GM11168 (cell line): ENCODE measurements at regions not wholly inside any gene's neighbourhood (a gene's known extent, or its start where the extent isn't known, plus 50 kb on each side); places are given as distances from the start of the nearest gene placed in this dataset.

Source experiments
- in situ Hi-C: fragments of 300-500 bp; cut with MboI; formaldehyde crosslinking; loops from one replicate; pipeline ENCODE4 v1.12.0; 2022; ENCODE audit warnings: low sequenced_read_pairs; ENCODE audit not compliant: unreplicated experiment

DNA sequence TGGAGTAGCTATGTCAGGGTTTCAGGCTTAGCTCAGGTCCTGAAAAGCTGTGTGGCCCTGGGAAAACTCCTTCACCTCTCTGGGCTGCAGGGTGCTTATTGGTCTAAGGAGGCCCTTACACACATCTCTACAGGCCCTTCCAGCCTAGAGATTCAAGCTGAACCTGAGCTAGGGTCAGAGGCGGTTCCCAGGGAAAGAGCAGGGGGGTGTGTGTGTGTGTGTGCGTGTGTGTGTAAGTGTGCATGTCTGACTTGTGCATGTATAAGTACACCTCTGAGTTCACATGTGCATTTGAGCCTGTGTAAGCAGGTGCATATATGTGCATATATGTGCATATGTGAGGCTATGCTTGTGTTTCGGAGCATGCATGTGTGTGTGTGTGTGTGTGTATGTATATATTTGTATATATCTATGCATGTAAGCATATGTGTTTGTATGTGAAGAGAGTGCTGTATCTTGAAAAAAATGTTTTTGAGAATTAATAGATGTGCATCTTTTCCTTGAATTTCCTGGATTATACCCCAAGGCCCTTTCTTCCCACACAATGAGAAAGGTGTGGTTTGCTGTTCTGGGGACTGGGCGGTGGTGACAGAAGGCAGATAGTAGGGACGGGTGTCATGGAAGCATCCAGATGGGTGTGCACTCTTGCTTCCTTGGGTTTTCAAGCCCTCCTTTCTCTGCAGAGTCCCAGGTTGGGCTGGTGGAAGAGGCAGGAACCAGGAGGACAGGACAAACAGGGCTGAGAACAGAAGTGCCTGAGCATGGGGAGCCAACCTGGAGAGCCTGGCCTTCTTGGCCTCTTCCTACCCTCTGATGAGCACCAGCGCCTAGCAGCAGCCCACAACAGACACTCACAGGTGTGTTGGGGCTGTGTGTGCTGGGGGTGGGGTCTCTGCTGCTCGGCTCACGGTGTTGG lies 150.3 kb upstream of the TSHZ3 start:
- in situ Hi-C loops, result no loop called here

GRCh38 chr19:31500197-31500830 lies 151.1 kb upstream of the TSHZ3 start:
- in situ Hi-C loops, result no loop called here

DNA sequence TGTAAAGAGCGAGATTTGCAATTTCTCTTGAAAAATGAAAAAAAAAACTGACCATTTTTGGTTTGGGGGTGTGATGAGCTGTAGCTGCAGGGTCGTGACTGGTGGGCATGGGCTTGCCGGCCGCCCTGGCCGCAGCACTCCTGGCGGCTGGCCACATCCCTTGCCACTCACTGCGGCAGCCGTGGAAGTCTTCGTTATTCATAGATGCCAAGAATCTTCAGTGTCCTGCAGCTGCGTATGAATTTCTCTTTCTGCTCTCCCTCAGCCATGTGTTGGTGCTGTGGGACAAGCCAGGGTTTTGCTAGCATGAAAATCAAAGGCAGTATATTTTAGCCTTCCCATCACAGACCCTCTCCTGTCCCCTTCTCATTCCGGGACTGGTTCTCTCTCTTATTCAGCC lies 151.7 kb upstream of the TSHZ3 start:
- in situ Hi-C loops, result no loop called here

- in situ Hi-C loops, result no loop called here
Measured at GRCh38 chr19:31501427-31502195, 152.4 kb upstream of the TSHZ3 start.

GRCh38 chr19:31502536-31503170 lies 153.4 kb upstream of the TSHZ3 start:
- in situ Hi-C loops, result no loop called here

GRCh38 chr19:31503211-31503610 lies 154.0 kb upstream of the TSHZ3 start:
- in situ Hi-C loops, result no loop called here

- in situ Hi-C loops, result no loop called here
Measured at GRCh38 chr19:31504221-31504620, 155.0 kb upstream of the TSHZ3 start.

DNA sequence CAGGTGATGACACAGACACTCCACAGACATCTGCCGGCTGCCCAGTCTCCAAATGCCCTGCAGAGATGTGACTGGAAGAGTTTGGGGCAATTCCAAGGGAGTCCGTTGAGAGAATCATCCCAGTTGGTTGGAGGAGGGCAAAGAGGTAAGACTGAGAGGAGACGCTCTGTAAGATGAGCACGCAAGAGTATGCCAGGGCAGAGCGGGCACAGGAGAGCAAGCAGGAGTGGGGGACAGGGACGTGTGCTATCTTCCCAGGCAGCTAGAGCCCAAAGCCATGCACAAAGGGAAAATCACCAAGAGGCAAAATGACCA lies 156.3 kb upstream of the TSHZ3 start:
- in situ Hi-C loops, result no loop called here

DNA sequence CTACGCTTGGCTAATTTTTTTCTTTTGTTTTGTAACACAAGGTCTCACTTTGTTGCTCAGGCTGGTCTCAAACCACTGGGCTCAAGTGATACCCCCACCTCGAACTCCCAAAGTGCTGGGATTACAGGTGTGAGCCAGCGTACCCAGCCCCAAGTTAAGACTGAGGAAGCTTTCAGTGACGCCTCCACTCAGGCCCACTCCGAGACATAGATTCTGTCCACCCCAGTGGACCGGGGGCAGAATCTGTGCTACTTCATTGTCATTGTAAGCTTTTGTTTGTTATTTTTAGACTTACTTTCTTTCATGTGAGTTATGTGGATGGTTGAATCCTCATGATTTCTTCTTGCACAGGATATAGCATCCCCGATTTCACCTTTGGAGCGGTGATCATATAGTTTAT lies 156.9 kb upstream of the TSHZ3 start:
- in situ Hi-C loops, result no loop called here

GRCh38 chr19:31510635-31511034 lies 161.4 kb upstream of the TSHZ3 start:
- in situ Hi-C loops, result no loop called here

- in situ Hi-C loops, result no loop called here
Measured at GRCh38 chr19:31511098-31511497, 161.9 kb upstream of the TSHZ3 start.

DNA sequence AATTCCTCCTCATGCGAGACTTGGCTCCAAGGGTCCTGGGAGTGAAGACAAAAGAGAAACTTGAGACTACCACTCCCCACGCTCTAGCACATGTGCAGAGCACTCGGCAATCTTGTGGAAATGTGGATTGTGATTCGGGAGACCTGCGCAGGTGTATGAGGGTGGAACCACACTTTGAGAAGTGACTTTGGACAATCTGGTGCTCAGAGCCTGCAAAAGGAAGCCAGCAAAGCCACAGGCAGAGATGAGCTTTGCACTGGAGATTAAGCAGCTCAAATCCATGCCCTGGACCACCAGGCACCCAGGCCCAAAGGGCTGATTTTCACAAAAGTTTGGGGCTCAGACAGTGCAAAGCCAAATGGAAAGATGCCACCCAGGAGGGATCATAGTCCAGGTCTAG lies 162.5 kb upstream of the TSHZ3 start:
- in situ Hi-C loops, result no loop called here

DNA sequence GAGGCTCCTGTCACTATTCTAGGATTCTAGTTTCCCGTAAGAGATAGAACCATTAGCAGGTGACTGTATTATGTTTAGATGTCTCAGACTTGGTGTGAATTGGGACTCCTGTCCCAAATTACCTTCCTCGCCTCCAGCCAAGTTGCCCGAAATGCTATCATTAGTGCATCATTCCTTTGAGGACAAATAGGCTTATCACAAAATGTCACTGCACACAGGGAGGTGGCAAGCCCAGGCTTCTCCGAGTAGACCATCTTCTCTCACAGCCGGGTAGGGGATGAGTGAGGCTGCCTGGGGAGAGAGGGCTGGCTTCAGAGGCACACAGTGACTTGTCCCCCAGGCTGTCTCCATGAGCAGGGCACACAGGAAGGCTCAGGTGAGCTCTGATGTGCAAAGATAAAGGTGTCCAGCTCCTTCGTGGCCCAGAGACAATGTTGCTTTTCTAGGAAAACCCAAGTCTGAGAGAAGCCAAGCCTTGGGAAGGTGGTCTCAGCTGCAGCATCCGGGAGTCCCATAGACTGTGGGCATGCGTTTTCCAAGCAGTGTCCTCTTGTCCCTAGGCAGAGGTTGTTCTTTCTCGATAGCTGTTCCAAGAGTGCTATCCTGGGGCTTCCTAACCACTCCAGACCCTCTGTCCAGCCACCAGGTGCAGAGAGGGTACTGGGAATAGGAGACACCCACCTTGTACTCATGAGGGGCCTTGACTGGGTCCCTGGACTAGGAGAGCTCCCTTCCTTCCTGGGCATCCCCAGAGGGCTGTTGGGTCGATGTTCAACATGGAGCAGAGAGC lies 163.1 kb upstream of the TSHZ3 start:
- in situ Hi-C loops, result no loop called here

DNA sequence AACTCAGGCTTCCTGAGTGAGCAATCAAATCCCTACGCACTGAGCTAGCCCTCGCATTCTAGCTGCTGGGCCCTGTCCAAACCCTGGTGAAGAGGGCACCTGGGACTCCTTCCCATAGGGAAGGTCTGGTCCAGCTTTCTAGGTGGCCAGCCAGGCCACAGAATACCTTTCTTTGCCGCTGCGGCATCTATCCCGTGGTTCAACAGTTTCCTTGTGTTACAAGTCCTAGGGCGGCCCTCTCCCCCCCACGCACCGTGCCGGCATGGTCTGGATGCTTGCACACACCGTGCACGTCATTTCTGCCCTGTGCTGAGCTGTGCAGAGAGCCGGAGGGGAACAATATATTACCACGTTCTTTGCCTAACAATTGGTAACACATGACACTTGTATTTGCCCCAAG lies 164.6 kb upstream of the TSHZ3 start:
- in situ Hi-C loops, result no loop called here

- in situ Hi-C loops, result no loop called here
Measured at GRCh38 chr19:31515931-31516330, 166.7 kb upstream of the TSHZ3 start.

DNA sequence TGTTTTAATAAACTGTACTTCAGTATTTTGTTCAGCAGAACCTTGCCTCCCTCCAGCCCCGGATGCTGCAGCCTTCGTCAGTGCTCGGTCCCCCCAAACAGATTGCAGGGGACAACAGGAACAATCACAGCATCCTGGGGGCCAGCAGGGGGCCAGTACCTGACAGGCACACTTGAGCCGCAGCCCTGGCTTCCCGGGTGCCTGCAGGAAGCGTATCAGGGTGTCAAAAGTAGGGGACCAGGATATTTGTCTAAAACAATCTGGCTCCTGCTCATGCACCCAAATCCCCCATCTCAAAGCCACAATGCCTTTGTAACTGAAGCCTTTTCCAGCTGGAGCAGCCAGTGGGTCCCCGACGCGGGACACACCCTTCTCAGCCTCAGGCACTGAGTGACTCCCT lies 167.5 kb upstream of the TSHZ3 start:
- in situ Hi-C loops, result no loop called here

DNA sequence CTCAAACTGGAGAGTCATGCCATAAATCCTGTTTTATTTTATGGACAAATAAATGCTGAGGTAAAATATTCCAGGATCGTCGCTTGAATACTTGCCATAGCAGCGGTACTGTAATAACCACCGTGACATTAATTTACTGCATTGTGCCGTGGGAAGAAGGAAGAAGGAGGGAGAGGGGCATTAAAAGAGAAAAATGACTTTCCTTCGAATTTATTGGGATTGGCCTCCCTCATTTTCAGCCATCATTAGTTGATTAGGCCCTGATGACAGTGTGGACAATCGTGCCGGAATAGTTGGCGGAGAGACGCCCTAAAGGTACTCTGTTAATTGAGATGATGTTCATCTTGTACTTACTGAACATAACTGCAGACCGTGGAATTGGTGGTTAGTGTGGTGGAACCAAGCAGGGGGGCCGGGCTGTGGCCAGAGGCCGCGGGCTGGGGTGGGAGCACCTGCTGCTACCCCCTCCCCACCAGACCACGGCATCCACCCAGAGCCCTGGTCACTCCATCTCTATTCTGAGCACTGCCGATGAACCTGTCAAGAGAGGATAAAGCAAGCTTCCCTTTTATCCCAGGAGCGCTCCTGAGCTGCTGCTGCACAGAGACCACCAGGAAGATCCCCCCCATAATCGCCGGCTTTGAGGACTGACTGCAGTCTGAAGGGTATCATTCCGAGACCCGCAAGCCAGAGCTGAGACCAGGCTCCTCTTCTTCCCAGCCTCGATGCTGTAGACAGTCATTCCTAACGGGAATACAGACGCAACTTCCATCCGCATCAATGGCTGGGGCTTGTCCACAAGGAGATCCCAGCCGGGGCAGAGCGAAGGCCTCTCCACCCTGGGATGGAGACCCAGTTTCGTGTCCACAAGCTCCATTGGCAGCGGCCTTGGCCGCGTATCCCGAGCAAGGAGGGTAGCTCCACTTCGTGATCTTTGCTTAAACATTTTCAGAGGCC lies 168.3 kb upstream of the TSHZ3 start:
- in situ Hi-C loops, result no loop called here

DNA sequence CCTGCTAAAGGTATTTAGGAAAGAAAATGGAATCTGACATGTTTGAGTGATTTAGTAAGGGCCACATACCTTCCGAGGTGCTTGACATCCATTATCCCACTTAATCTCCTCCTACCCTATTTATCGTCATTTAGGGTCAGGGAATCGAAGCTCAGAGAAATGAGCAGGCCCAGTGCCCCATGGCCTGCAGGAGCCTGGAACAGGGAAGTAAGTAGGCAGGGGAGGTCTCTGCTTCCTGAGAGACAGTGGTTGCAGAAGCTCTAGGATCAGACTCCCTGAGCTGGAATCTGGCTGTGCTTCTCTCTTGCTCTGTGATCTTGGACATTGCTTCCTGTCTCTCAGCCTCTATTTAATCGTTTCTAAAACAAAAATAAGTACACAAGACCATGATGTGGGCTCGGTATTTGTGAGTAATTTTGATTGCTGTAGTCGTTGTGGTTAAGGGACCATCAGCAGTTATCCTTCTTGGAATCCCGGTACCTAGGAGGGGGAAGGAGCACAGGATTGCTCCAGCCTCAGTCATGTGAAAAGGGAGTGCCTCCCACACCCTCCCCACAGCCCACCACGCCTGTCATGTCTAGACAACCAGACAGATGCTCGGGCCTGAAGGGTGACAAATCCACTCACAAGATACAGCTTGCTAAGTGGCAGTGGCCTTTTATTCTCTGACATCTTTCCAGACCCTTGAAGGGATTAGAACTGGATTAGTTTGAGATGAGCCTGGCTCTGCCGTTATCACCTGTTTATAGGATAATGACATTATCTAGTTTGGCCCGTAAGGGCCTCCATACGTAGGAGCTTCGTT lies 169.2 kb upstream of the TSHZ3 start:
- in situ Hi-C loops, result no loop called here
